Activated CD8-positive, alpha-beta T cell treated with anti-CD3 and anti-CD28 coated beads for 36 hours (primary cell): ENCODE measurements at regions not wholly inside any gene's neighbourhood (a gene's known extent, or its start where the extent isn't known, plus 50 kb on each side); places are given as distances from the start of the nearest gene placed in this dataset.

ENCODE experiments used
- ATAC-seq: fragments of 200-7000 bp; cut with Tn5 transposase; one replicate; pipeline ENCODE4 v1.10.0; 2021; ENCODE audit warnings: mild to moderate bottlenecking, moderate library complexity
- CTCF ChIA-PET: fragments of 350-600 bp; sonication (Branson Sonifier 250); formaldehyde crosslinking; loops from one replicate; lab custom pipeline; 2021; ENCODE audit warnings: antibody characterized with exemption; lab: Charles Lee
- POLR2A ChIA-PET: fragments of 350-600 bp; sonication (Branson Sonifier 250); formaldehyde crosslinking; loops from one replicate; lab custom pipeline; 2021; ENCODE audit warnings: antibody characterized with exemption; lab: Charles Lee
- DNase-seq: peaks from one replicate; pipeline ENCODE4 v3.0.0-alpha.2; 2020
- H3K27ac Mint-ChIP-seq: one replicate; pipeline ENCODE4 v1.8.0; 2021; ENCODE audit warnings: mild to moderate bottlenecking, mixed read lengths
- H3K27me3 Mint-ChIP-seq: one replicate; pipeline ENCODE4 v1.8.0; 2021; ENCODE audit warnings: mixed read lengths
- H3K36me3 Mint-ChIP-seq: one replicate; pipeline ENCODE4 v1.8.0; 2021; ENCODE audit warnings: low read depth, mixed read lengths
- H3K4me1 Mint-ChIP-seq: one replicate; pipeline ENCODE4 v1.8.0; 2021; ENCODE audit warnings: low read depth, mixed read lengths
- H3K4me3 Mint-ChIP-seq: one replicate; pipeline ENCODE4 v1.8.0; 2021; ENCODE audit warnings: mild to moderate bottlenecking, moderate library complexity, mixed read lengths
- H3K9me3 Mint-ChIP-seq: one replicate; pipeline ENCODE4 v1.8.0; 2021; ENCODE audit warnings: mixed read lengths
- CTCF ChIP-seq: fragments of 200-600 bp; IDR thresholded peaks from one replicate; pipeline ENCODE4 v1.8.0; 2022; ENCODE audit warnings: antibody characterized with exemption, mild to moderate bottlenecking
- intact Hi-C: fragments of 100-400 bp; cut with micrococcal nuclease; formaldehyde crosslinking; loops from one replicate; pipeline ENCODE4 v1.10.0; 2022

GRCh38 chr9:119078015-119078414, 291.2 kb downstream of the BRINP1 start:
- Mint-ChIP-seq H3K4me3 (no peak overlapping the region), H3K4me1 (no peaks in the 10 kb centered on the region), H3K27ac (no peak overlapping the region), H3K36me3 (no peaks in the 10 kb centered on the region), H3K9me3 (peaks cover 3% of the 10 kb centered on the region), H3K27me3 (no peaks in the 10 kb centered on the region)
- ChIA-PET POLR2A (no interaction called here), CTCF (no interaction called here)
- DNase-seq = no peak
- no peak for ATAC-seq
- TF ChIP-seq CTCF = no peak
- intact Hi-C loops = no loop called here

- ChIA-PET CTCF (no interaction called here), POLR2A (no interaction called here)
These were observed 285.6 kb downstream of the BRINP1 start for GRCh38 chr9:119083673-119084072.

GRCh38 chr9:119086590-119086989, 282.6 kb downstream of the BRINP1 start:
- no peak for TF ChIP-seq CTCF
- Mint-ChIP-seq H3K4me1 (no peaks in the 10 kb centered on the region), H3K4me3 (no peak overlapping the region), H3K9me3 (peaks cover 2% of the 10 kb centered on the region), H3K27me3 (peaks cover 1% of the 10 kb centered on the region), H3K36me3 (no peaks in the 10 kb centered on the region), H3K27ac (no peak overlapping the region)
- ATAC-seq (no peak), DNase-seq (no peak)
- CTCF ChIA-PET = no interaction called here
- POLR2A ChIA-PET = no interaction called here
- intact Hi-C loops = no loop called here

More at GRCh38 chr9:119083673-119084072, 285.6 kb downstream of the BRINP1 start:
- intact Hi-C loops = no loop called here
- TF ChIP-seq CTCF = no peak
- ATAC-seq (no peak), DNase-seq (no peak)
- Mint-ChIP-seq H3K27me3 (peaks cover 1% of the 10 kb centered on the region), H3K9me3 (peaks cover 2% of the 10 kb centered on the region), H3K27ac (no peak overlapping the region), H3K4me3 (no peak overlapping the region), H3K36me3 (no peaks in the 10 kb centered on the region), H3K4me1 (no peaks in the 10 kb centered on the region)

GRCh38 chr9:119088002-119088547, 281.2 kb downstream of the BRINP1 start:
- Mint-ChIP-seq H3K36me3 (no peaks in the 10 kb centered on the region), H3K9me3 (peaks cover 2% of the 10 kb centered on the region), H3K4me1 (no peaks in the 10 kb centered on the region), H3K27ac (no peak overlapping the region), H3K27me3 (peaks cover 1% of the 10 kb centered on the region), H3K4me3 (no peak overlapping the region)
- DNase-seq = no peak
- no peak for TF ChIP-seq CTCF
- ChIA-PET POLR2A (interaction anchor here (0.6 kb wide), 1 partner anchor 362 kb away, joined by 3 read pairs; no protein-coding TSS in a partner anchor), CTCF (no interaction called here)
- no peak for ATAC-seq
- intact Hi-C loops = no loop called here

GRCh38 chr9:119091074-119091473, 278.2 kb downstream of the BRINP1 start:
- Mint-ChIP-seq H3K36me3 (no peaks in the 10 kb centered on the region), H3K9me3 (no peaks in the 10 kb centered on the region), H3K27me3 (no peaks in the 10 kb centered on the region), H3K4me3 (no peak overlapping the region), H3K4me1 (no peaks in the 10 kb centered on the region), H3K27ac (no peak overlapping the region)
- TF ChIP-seq CTCF = no peak
- DNase-seq = no peak
- ChIA-PET POLR2A (no interaction called here), CTCF (no interaction called here)
- ATAC-seq = no peak
- intact Hi-C loops = no loop called here
